ENCODE measurements at regions not wholly inside any gene's neighbourhood (a gene's known extent, or its start where the extent isn't known, plus 50 kb on each side); places are given as distances from the start of the nearest gene placed in this dataset.

DNA sequence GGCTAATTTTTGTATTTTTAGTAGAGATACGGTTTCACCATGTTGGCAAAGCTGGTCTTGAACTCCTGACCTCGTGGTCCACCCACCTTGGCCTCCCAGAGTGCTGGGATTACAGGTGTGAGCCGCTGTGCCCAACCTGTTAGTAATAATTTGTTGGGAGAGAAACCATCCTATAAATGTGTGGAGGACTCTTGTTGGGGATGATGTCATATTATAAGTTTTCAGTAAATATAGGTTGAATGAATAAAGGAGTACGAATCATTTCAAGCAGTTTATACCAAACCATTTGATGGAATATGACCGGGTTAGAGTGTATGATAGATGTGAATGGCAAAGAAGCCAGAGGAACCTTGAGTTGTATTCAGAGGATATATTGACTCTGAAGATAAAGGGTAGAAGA lies 240.8 kb downstream of the SAMD5 start:
- H4K91ac ChIP-seq (ENCODE audit: insufficient read depth, low read depth, low read length) = no peak overlapping the region
- no peak overlapping the region for H3K23ac ChIP-seq (ENCODE audit: low read depth, low read length)
- no peak overlapping the region for H2BK15ac ChIP-seq (ENCODE audit: low read depth, low read length)
- no peaks in the 10 kb centered on the region for H3K4me1 ChIP-seq (ENCODE audit: control insufficient read depth, insufficient read depth, low read length)
- no peaks in the 10 kb centered on the region for H3K27me3 ChIP-seq (ENCODE audit: control insufficient read depth, insufficient read depth, low read length)
- TF ChIP-seq MAZ (IDR thresholded peaks at IDR 0.05; ENCODE audit: borderline replicate concordance, low read depth, low read length) (no peak), BHLHE40 (IDR thresholded peaks at IDR 0.05; ENCODE audit: low read depth, low read length) (no peak)
- TF ChIP-seq, protein P1, sequence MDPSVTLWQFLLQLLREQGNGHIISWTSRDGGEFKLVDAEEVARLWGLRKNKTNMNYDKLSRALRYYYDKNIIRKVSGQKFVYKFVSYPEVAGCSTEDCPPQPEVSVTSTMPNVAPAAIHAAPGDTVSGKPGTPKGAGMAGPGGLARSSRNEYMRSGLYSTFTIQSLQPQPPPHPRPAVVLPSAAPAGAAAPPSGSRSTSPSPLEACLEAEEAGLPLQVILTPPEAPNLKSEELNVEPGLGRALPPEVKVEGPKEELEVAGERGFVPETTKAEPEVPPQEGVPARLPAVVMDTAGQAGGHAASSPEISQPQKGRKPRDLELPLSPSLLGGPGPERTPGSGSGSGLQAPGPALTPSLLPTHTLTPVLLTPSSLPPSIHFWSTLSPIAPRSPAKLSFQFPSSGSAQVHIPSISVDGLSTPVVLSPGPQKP (IDR thresholded peaks at IDR 0.05; ENCODE audit: borderline replicate concordance, low read depth, low read length) = no peak
- TF ChIP-seq, protein P2, sequence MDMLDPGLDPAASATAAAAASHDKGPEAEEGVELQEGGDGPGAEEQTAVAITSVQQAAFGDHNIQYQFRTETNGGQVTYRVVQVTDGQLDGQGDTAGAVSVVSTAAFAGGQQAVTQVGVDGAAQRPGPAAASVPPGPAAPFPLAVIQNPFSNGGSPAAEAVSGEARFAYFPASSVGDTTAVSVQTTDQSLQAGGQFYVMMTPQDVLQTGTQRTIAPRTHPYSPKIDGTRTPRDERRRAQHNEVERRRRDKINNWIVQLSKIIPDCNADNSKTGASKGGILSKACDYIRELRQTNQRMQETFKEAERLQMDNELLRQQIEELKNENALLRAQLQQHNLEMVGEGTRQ (IDR thresholded peaks at IDR 0.05; ENCODE audit: low read depth, low read length) = no peak
- TF ChIP-seq, protein P3, sequence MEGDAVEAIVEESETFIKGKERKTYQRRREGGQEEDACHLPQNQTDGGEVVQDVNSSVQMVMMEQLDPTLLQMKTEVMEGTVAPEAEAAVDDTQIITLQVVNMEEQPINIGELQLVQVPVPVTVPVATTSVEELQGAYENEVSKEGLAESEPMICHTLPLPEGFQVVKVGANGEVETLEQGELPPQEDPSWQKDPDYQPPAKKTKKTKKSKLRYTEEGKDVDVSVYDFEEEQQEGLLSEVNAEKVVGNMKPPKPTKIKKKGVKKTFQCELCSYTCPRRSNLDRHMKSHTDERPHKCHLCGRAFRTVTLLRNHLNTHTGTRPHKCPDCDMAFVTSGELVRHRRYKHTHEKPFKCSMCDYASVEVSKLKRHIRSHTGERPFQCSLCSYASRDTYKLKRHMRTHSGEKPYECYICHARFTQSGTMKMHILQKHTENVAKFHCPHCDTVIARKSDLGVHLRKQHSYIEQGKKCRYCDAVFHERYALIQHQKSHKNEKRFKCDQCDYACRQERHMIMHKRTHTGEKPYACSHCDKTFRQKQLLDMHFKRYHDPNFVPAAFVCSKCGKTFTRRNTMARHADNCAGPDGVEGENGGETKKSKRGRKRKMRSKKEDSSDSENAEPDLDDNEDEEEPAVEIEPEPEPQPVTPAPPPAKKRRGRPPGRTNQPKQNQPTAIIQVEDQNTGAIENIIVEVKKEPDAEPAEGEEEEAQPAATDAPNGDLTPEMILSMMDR (conservative IDR thresholded peaks at IDR 0.05; ENCODE audit: low read depth, low read length) = no peak
- no peaks in the 10 kb centered on the region for H3K36me3 ChIP-seq (ENCODE audit: control insufficient read depth, insufficient read depth, low read length)
- H3K18ac ChIP-seq (ENCODE audit: low read depth, low read length) = no peak overlapping the region
- ATAC-seq (ENCODE audit: low read depth) = no peak
- H4K20me1 ChIP-seq (ENCODE audit: insufficient read depth, low read length) = no peaks in the 10 kb centered on the region
- H2AK5ac ChIP-seq (ENCODE audit: low read depth, low read length) = no peak overlapping the region
- intact Hi-C loops (cut with micrococcal nuclease) (no loop called here), in situ Hi-C loops (cut with MboI; ENCODE audit: low sequenced_read_pairs) (no loop called here), dilution Hi-C loops (cut with HindIII; ENCODE audit: low sequenced_read_pairs, unreplicated experiment) (no loop called here)
- no peak overlapping the region for H2BK5ac ChIP-seq (ENCODE audit: low read depth, low read length, poor library complexity, severe bottlenecking)
- DNase-seq = no peak
- H2BK20ac ChIP-seq (ENCODE audit: low read depth, low read length) = no peak overlapping the region
- H3K4ac ChIP-seq (ENCODE audit: low read depth, low read length) = no peak overlapping the region
- H2AFZ ChIP-seq (replicated peaks; ENCODE audit: low read length, poor library complexity) = no peak overlapping the region
- no peak overlapping the region for H3K4me2 ChIP-seq (ENCODE audit: low read depth, low read length)
- no peaks in the 10 kb centered on the region for H3K79me1 ChIP-seq (ENCODE audit: low read depth in 1 of 2, low read length in 2 of 2)
- no peak overlapping the region for H3K27ac ChIP-seq (ENCODE audit: insufficient read depth, low read length)
- no peak overlapping the region for H4K5ac ChIP-seq (ENCODE audit: low read depth, low read length)
- H3K56ac ChIP-seq (ENCODE audit: extremely low read depth, insufficient read depth, low read length) = no peak overlapping the region
- ChIA-PET CTCF (no interaction called here), POLR2A (ENCODE audit: unreplicated experiment) (no interaction called here)
- no peaks in the 10 kb centered on the region for H3K9me3 ChIP-seq (ENCODE audit: control insufficient read depth, insufficient read depth, low read length)
- H2BK120ac ChIP-seq (ENCODE audit: low read depth, low read length) = no peak overlapping the region
- H3K4me3 ChIP-seq (ENCODE audit: insufficient read depth, low read depth, low read length) = no peak overlapping the region
- no peaks in the 10 kb centered on the region for H3K9me1 ChIP-seq (ENCODE audit: insufficient read depth, low read length)
- no peak overlapping the region for H3K9ac ChIP-seq (ENCODE audit: low read depth, low read length)
- H2AK9ac ChIP-seq (replicated peaks; ENCODE audit: low read depth, low read length, poor library complexity) = no peak overlapping the region
- BruUV-seq (replicated peaks) = no TSS peak
- no peak overlapping the region for H3K14ac ChIP-seq (replicated peaks; ENCODE audit: low read depth, low read length)
- 80% methylated on average over 1 of the region's 5 CpGs; no CpG with 5 or more reads in 1 of the 2 experiments for WGBS, 2 experiments (ENCODE audit: extremely low coverage in 2 of 2, insufficient read length in 1 of 2)
- no peak overlapping the region for H4K8ac ChIP-seq (ENCODE audit: low read depth in 2 of 2, low read length in 2 of 2)

Measured in IMR-90 (cell line).